ENCODE measurements at regions not wholly inside any gene's neighbourhood (a gene's known extent, or its start where the extent isn't known, plus 50 kb on each side); places are given as distances from the start of the nearest gene placed in this dataset.

DNA sequence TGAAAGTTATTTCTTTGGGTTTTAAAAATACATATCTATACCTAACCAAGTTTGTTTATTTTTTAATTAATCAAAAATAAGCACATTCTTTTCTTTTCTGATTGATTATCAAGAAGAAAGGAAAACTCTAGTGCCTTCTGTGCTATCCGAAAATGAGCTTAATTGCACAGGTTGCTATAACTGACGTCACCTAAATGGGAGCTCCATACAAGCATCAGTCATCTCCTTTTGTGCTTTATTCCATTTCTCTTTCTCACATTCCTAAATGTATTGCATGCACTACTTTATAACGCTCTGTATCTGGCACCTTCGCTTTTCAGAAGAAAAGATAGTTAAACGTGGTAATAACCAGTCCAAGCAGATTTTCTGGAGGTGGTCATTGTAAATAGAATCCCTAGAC is 675.0 kb downstream of the STPG2 start:
- TF ChIP-seq CTCF (IDR thresholded peaks at IDR 0.05; ENCODE audit: low read depth, low read length, poor library complexity, severe bottlenecking): no peak
- TF ChIP-seq EZH2phosphoT487 (IDR thresholded peaks at IDR 0.05; ENCODE audit: borderline replicate concordance, low read length): no peak

Measured in DOHH2 (cell line).